ENCODE measurements at regions not wholly inside any gene's neighbourhood (a gene's known extent, or its start where the extent isn't known, plus 50 kb on each side); places are given as distances from the start of the nearest gene placed in this dataset.

- TF ChIP-seq CTCF (IDR thresholded peaks at IDR 0.05) (no peak), POLR2AphosphoS2 (conservative IDR thresholded peaks at IDR 0.05; ENCODE audit: low read length) (no peak), POLR2A (IDR thresholded peaks at IDR 0.05; ENCODE audit: low read length) (no peak), RAD21 (conservative IDR thresholded peaks at IDR 0.05 in 1 of 2, IDR thresholded peaks at IDR 0.05 in 1 of 2) (peak; percentile 27 to 28; a peak in 4 of 5 replicates)
Measured at GRCh38 chr12:75954041-75954440, 77.5 kb downstream of the PHLDA1 start.
